ENCODE measurements at regions not wholly inside any gene's neighbourhood (a gene's known extent, or its start where the extent isn't known, plus 50 kb on each side); places are given as distances from the start of the nearest gene placed in this dataset.

- TF ChIP-seq, protein P1, sequence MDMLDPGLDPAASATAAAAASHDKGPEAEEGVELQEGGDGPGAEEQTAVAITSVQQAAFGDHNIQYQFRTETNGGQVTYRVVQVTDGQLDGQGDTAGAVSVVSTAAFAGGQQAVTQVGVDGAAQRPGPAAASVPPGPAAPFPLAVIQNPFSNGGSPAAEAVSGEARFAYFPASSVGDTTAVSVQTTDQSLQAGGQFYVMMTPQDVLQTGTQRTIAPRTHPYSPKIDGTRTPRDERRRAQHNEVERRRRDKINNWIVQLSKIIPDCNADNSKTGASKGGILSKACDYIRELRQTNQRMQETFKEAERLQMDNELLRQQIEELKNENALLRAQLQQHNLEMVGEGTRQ (IDR thresholded peaks at IDR 0.05; ENCODE audit: low read depth, low read length): no peak
- TF ChIP-seq, protein P2, sequence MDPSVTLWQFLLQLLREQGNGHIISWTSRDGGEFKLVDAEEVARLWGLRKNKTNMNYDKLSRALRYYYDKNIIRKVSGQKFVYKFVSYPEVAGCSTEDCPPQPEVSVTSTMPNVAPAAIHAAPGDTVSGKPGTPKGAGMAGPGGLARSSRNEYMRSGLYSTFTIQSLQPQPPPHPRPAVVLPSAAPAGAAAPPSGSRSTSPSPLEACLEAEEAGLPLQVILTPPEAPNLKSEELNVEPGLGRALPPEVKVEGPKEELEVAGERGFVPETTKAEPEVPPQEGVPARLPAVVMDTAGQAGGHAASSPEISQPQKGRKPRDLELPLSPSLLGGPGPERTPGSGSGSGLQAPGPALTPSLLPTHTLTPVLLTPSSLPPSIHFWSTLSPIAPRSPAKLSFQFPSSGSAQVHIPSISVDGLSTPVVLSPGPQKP (IDR thresholded peaks at IDR 0.05; ENCODE audit: borderline replicate concordance, low read depth, low read length): no peak
- no peak for TF ChIP-seq CEBPB (IDR thresholded peaks at IDR 0.05; ENCODE audit: low read depth, low read length)
- TF ChIP-seq RCOR1 (IDR thresholded peaks at IDR 0.05; ENCODE audit: insufficient replicate concordance, low read length): no peak
- TF ChIP-seq BHLHE40 (IDR thresholded peaks at IDR 0.05; ENCODE audit: low read depth, low read length): no peak
- TF ChIP-seq MXI1 (IDR thresholded peaks at IDR 0.05; ENCODE audit: borderline replicate concordance, low read depth, low read length): no peak
- no peak for TF ChIP-seq FOS (IDR thresholded peaks at IDR 0.05; ENCODE audit: low read depth, low read length)
- TF ChIP-seq NFE2L2 (IDR thresholded peaks at IDR 0.05; ENCODE audit: low read depth, low read length): no peak
- TF ChIP-seq MAZ (IDR thresholded peaks at IDR 0.05; ENCODE audit: borderline replicate concordance, low read depth, low read length): no peak
- no peak for TF ChIP-seq CHD1 (IDR thresholded peaks at IDR 0.05; ENCODE audit: low read depth, low read length)
- H3K9me3 ChIP-seq (ENCODE audit: control insufficient read depth, insufficient read depth, low read length): no peaks in the 10 kb centered on the region
- H4K91ac ChIP-seq (ENCODE audit: insufficient read depth, low read depth, low read length): no peak overlapping the region
- in situ Hi-C loops (cut with MboI; ENCODE audit: low sequenced_read_pairs): no loop called here
- WGBS, 2 experiments (ENCODE audit: extremely low coverage in 2 of 2, insufficient read length in 1 of 2): no CpG with 5 or more reads among the region's 2 CpGs
- no peaks in the 10 kb centered on the region for H4K20me1 ChIP-seq (ENCODE audit: insufficient read depth, low read length)
- H4K8ac ChIP-seq (ENCODE audit: low read depth in 2 of 2, low read length in 2 of 2): no peak overlapping the region
- H3K56ac ChIP-seq (ENCODE audit: extremely low read depth, insufficient read depth, low read length): no peak overlapping the region
- H3K4ac ChIP-seq (ENCODE audit: low read depth, low read length): no peak overlapping the region
- H3K4me2 ChIP-seq (ENCODE audit: low read depth, low read length): no peak overlapping the region
- H3K27ac ChIP-seq (ENCODE audit: insufficient read depth, low read length): no peak overlapping the region
- no peaks in the 10 kb centered on the region for H3K36me3 ChIP-seq (ENCODE audit: control insufficient read depth, insufficient read depth, low read length)
- H3K23ac ChIP-seq (ENCODE audit: low read depth, low read length): no peak overlapping the region
- dilution Hi-C loops (cut with HindIII; ENCODE audit: low sequenced_read_pairs, unreplicated experiment): no loop called here
- H3K4me3 ChIP-seq (ENCODE audit: insufficient read depth, low read depth, low read length): no peak overlapping the region
- H3K27me3 ChIP-seq (ENCODE audit: control insufficient read depth, insufficient read depth, low read length): no peaks in the 10 kb centered on the region
- no peak overlapping the region for H3K9ac ChIP-seq (ENCODE audit: low read depth, low read length)
- POLR2A ChIA-PET (ENCODE audit: unreplicated experiment): no interaction called here
- H2AK9ac ChIP-seq (replicated peaks; ENCODE audit: low read depth, low read length, poor library complexity): no peak overlapping the region
- DNase-seq: no peak
- intact Hi-C loops (cut with micrococcal nuclease): no loop called here
- H4K5ac ChIP-seq (ENCODE audit: low read depth, low read length): no peak overlapping the region
- H3K18ac ChIP-seq (ENCODE audit: low read depth, low read length): no peak overlapping the region
- no peak for ATAC-seq (ENCODE audit: low read depth)
- H3K14ac ChIP-seq (replicated peaks; ENCODE audit: low read depth, low read length): no peak overlapping the region
- CTCF ChIA-PET: no interaction called here
- no peaks in the 10 kb centered on the region for H3K9me1 ChIP-seq (ENCODE audit: insufficient read depth, low read length)
- no peaks in the 10 kb centered on the region for H3K79me1 ChIP-seq (ENCODE audit: low read depth in 1 of 2, low read length in 2 of 2)
- no peak overlapping the region for H2BK5ac ChIP-seq (ENCODE audit: low read depth, low read length, poor library complexity, severe bottlenecking)
- no peak overlapping the region for H2BK120ac ChIP-seq (ENCODE audit: low read depth, low read length)
- H2AK5ac ChIP-seq (ENCODE audit: low read depth, low read length): no peak overlapping the region
- BruUV-seq (replicated peaks): no TSS peak
- H2BK15ac ChIP-seq (ENCODE audit: low read depth, low read length): no peak overlapping the region
- H2AFZ ChIP-seq (replicated peaks; ENCODE audit: low read length, poor library complexity): no peak overlapping the region
- no peaks in the 10 kb centered on the region for H3K4me1 ChIP-seq (ENCODE audit: control insufficient read depth, insufficient read depth, low read length)
- H2BK20ac ChIP-seq (ENCODE audit: low read depth, low read length): no peak overlapping the region
These were observed 306.1 kb upstream of the FAM241A start for GRCh38 chr4:111839141-111839540.

All from IMR-90 (cell line).